ENCODE measurements at regions not wholly inside any gene's neighbourhood (a gene's known extent, or its start where the extent isn't known, plus 50 kb on each side); places are given as distances from the start of the nearest gene placed in this dataset.

GRCh38 chr5:93868851-93869250, 127.5 kb upstream of the POU5F2 start:
- TF ChIP-seq CTCF (IDR thresholded peaks at IDR 0.05) (no peak), POLR2AphosphoS5 (IDR thresholded peaks at IDR 0.05) (no peak)

Data from esophagus muscularis mucosa (tissue), 3 donors.